HCT116 (cell line): ENCODE measurements at regions not wholly inside any gene's neighbourhood (a gene's known extent, or its start where the extent isn't known, plus 50 kb on each side); places are given as distances from the start of the nearest gene placed in this dataset.

Source experiments
- ATAC-seq: fragments of 200-7000 bp; cut with Tn5 transposase; 2 replicates; pipeline ENCODE4 v1.9.1; 2020; ENCODE audit warnings: mild to moderate bottlenecking, moderate library complexity
- BruUV-seq: library from RNA; stranded (reverse); fragments of 400-500 nt; replicated peaks from 2 replicates; lab custom pipeline; 2021; lab: Mats Ljungman, UMichigan
- CTCF ChIA-PET: fragments of 300-600 bp; sonication (Branson Sonifier 250); formaldehyde crosslinking; loops from one replicate; lab custom pipeline; 2021; ENCODE audit warnings: antibody characterized with exemption; lab: Charles Lee
- POLR2A ChIA-PET: fragments of 300-600, 350-600 bp; sonication (Branson Sonifier 250); formaldehyde crosslinking; loops from one replicate; lab custom pipeline; 2021; ENCODE audit warnings: antibody characterized with exemption; lab: Charles Lee
- RAD21 ChIA-PET, 2 experiments: fragments of 300-600 bp; sonication (Branson Sonifier 250); formaldehyde crosslinking; loops; one replicate each; lab custom pipeline; 2023; ENCODE audit warnings: low total read pairs in 2 of 2; ENCODE audit not compliant: uncharacterized antibody in 2 of 2, unreplicated experiment in 2 of 2, low non-redundant PET in 1 of 2; lab: Charles Lee
- DNase-seq: peaks from one replicate; pipeline ENCODE4 v3.0.0-alpha.2; 2010; ENCODE audit warnings: low read depth, low spot score
- H2AFZ ChIP-seq: fragments of 200-600 bp; shearing (Covaris generic), sonication (generic); 2 replicates; pipeline ENCODE4 v1.6.1; 2017; ENCODE audit warnings: low read depth, mixed run types, mixed read lengths, antibody characterized with exemption, low read length; ENCODE audit not compliant: poor library complexity, severe bottlenecking
- H3K27ac ChIP-seq: 2 replicates; pipeline ENCODE4 v1.5.1; 2012; ENCODE audit warnings: low read depth, low read length
- H3K27me3 ChIP-seq: fragments of 200-600 bp; sonication (generic); 2 replicates; pipeline ENCODE4 v1.6.1; 2016; ENCODE audit warnings: mixed run types, low read length, mixed read lengths; ENCODE audit not compliant: insufficient read depth
- H3K36me3 ChIP-seq, 2 experiments: fragments of 200-500 bp in 1 of 2; fragments of 200-600 bp in 1 of 2; sonication (Bioruptor generic) in 1 of 2; sonication (generic) in 1 of 2; 2 replicates each; pipeline versions ENCODE4 v1.5.1 to v1.6.1; 2014 to 2016; ENCODE audit warnings: low read length in 2 of 2, inconsistent platforms in 1 of 2, mixed read lengths in 1 of 2, mixed run types in 1 of 2; ENCODE audit not compliant: insufficient read depth in 2 of 2, control insufficient read depth in 1 of 2
- H3K4me1 ChIP-seq, 2 experiments: fragments of 200-600 bp in 1 of 2; sonication (generic) in 1 of 2; 2 replicates each; pipeline versions ENCODE4 v1.5.1 to v1.6.1; 2012 to 2017; ENCODE audit warnings: low read length in 2 of 2, inconsistent platforms in 1 of 2, mild to moderate bottlenecking in 1 of 2, mixed read lengths in 1 of 2, mixed run types in 1 of 2, moderate library complexity in 1 of 2; ENCODE audit not compliant: insufficient read depth in 2 of 2, control insufficient read depth in 1 of 2
- H3K4me2 ChIP-seq: fragments of 200-600 bp; sonication (generic); 2 replicates; pipeline ENCODE4 v1.6.1; 2017; ENCODE audit warnings: mixed run types, low read length, mixed read lengths
- H3K4me3 ChIP-seq, 2 experiments: fragments of 200-600 bp in 1 of 2; sonication (generic) in 1 of 2; replicated peaks in 1 of 2; 2 replicates each; pipeline ENCODE4 v1.5.1; 2011 to 2016; ENCODE audit warnings: low read length in 2 of 2, control low read depth in 1 of 2, low read depth in 1 of 2, mild to moderate bottlenecking in 1 of 2, mixed read lengths in 1 of 2, mixed run types in 1 of 2
- H3K79me2 ChIP-seq: fragments of 200-600 bp; sonication (generic); 2 replicates; pipeline ENCODE4 v1.6.1; 2017; ENCODE audit warnings: mild to moderate bottlenecking, mixed run types, low read length, moderate library complexity, mixed read lengths; ENCODE audit not compliant: insufficient read depth
- H3K9ac ChIP-seq: fragments of 200-600 bp; sonication (generic); 2 replicates; pipeline ENCODE4 v1.6.1; 2016; ENCODE audit warnings: low read length, mixed read lengths
- H3K9me2 ChIP-seq: fragments of 200-600 bp; sonication (generic), shearing (Covaris generic); 2 replicates; pipeline ENCODE4 v1.6.1; 2017; ENCODE audit warnings: mixed run types, mild to moderate bottlenecking, moderate library complexity; ENCODE audit not compliant: insufficient read depth
- H3K9me3 ChIP-seq, 2 experiments: fragments of 200-500 bp in 1 of 2; fragments of 200-600 bp in 1 of 2; sonication (Bioruptor generic) in 1 of 2; sonication (generic) in 1 of 2; 2 replicates each; pipeline ENCODE4 v1.6.1; 2014 to 2017; ENCODE audit warnings: low read length in 2 of 2, mixed read lengths in 2 of 2, inconsistent platforms in 1 of 2, low read depth in 1 of 2, mild to moderate bottlenecking in 1 of 2, mixed run types in 1 of 2, moderate library complexity in 1 of 2; ENCODE audit not compliant: control insufficient read depth in 1 of 2, insufficient read depth in 1 of 2
- H4K20me1 ChIP-seq: fragments of 200-600 bp; sonication (generic), shearing (Covaris generic); 2 replicates; pipeline ENCODE4 v1.6.1; 2017; ENCODE audit warnings: mixed run types, mild to moderate bottlenecking, moderate library complexity; ENCODE audit not compliant: insufficient read depth
- CEBPB ChIP-seq: IDR thresholded peaks from 2 replicates; pipeline ENCODE4 v1.6.1; 2012; ENCODE audit warnings: low read depth
- CTCF ChIP-seq, 3 experiments: fragments of 200-600 bp in 1 of 3; sonication (generic) in 1 of 3; IDR thresholded peaks in 2 of 3; conservative IDR thresholded peaks in 1 of 3; 2 replicates each; pipeline ENCODE4 v1.5.1; 2012 to 2017; ENCODE audit warnings: low read depth in 2 of 3, low read length in 2 of 3, antibody characterized with exemption in 1 of 3, borderline replicate concordance in 1 of 3, control low read depth in 1 of 3, mild to moderate bottlenecking in 1 of 3, mixed read lengths in 1 of 3, mixed run types in 1 of 3, moderate library complexity in 1 of 3; ENCODE audit not compliant: insufficient read depth in 1 of 3
- EGR1 ChIP-seq: IDR thresholded peaks from 2 replicates; pipeline ENCODE4 v1.6.1; 2012; ENCODE audit warnings: low read depth
- EZH2 ChIP-seq: fragments of 200-600 bp; sonication (generic); IDR thresholded peaks from 2 replicates; pipeline ENCODE4 v1.6.1; 2017; ENCODE audit warnings: antibody characterized with exemption, mixed run types
- EZH2phosphoT487 ChIP-seq: fragments of 200-600 bp; IDR thresholded peaks from 2 replicates; pipeline ENCODE4 v1.6.1; 2018; ENCODE audit warnings: antibody characterized with exemption, borderline replicate concordance
- JUND ChIP-seq: IDR thresholded peaks from 2 replicates; pipeline ENCODE4 v1.6.1; 2012
- MAX ChIP-seq: IDR thresholded peaks from 2 replicates; pipeline ENCODE4 v1.6.1; 2012
- POLR2AphosphoS5 ChIP-seq: IDR thresholded peaks from 2 replicates; pipeline ENCODE4 v1.6.1; 2011; ENCODE audit warnings: mild to moderate bottlenecking, low read depth, low read length, moderate library complexity
- REST ChIP-seq: IDR thresholded peaks from 2 replicates; pipeline ENCODE4 v1.6.1; 2012; ENCODE audit warnings: low read depth
- SIN3A ChIP-seq: IDR thresholded peaks from 2 replicates; pipeline ENCODE4 v1.6.1; 2012; ENCODE audit warnings: low read depth
- SP1 ChIP-seq: IDR thresholded peaks from 2 replicates; pipeline ENCODE4 v1.6.1; 2012; ENCODE audit warnings: low read depth
- SRF ChIP-seq: IDR thresholded peaks from 2 replicates; pipeline ENCODE4 v1.6.1; 2012; ENCODE audit warnings: low read depth
- ZBTB33 ChIP-seq: IDR thresholded peaks from 2 replicates; pipeline ENCODE4 v1.6.1; 2011; ENCODE audit warnings: mild to moderate bottlenecking, low read length, moderate library complexity; ENCODE audit not compliant: insufficient replicate concordance; ENCODE audit errors: extremely low read depth
- ZFX ChIP-seq: fragments of 450-650 bp; IDR thresholded peaks from 2 replicates; pipeline ENCODE4 v1.6.1; 2017
- intact Hi-C: fragments of 100-400 bp; cut with micrococcal nuclease; formaldehyde crosslinking; loops from 2 replicates; pipeline ENCODE4 v1.10.0; 2022

- DNase-seq (no peak), ATAC-seq (no peak)
- H2AFZ ChIP-seq = no peak overlapping the region
- no peak overlapping the region for H3K4me3 ChIP-seq
- ChIA-PET CTCF (interaction anchor here (2.4 kb wide), 1 partner anchor 10 kb away, joined by 13 read pairs; no protein-coding TSS in a partner anchor), RAD21 (no interaction called here), POLR2A (no interaction called here)
- no peak overlapping the region for H3K9ac ChIP-seq
- H3K79me2 ChIP-seq = no peaks in the 10 kb centered on the region
- no peak overlapping the region for H3K27ac ChIP-seq
- no peaks in the 10 kb centered on the region for H3K4me1 ChIP-seq
- no peaks in the 10 kb centered on the region for H3K36me3 ChIP-seq
- no peaks in the 10 kb centered on the region for H3K9me2 ChIP-seq
- TF ChIP-seq POLR2AphosphoS5 = no peak
- no peak for TF ChIP-seq CEBPB
- TF ChIP-seq EZH2phosphoT487 = no peak
- TF ChIP-seq JUND = no peak
- no peak for TF ChIP-seq EGR1
- TF ChIP-seq SP1 = no peak
- TF ChIP-seq SIN3A = no peak
- TF ChIP-seq SRF = no peak
- no TSS peak for BruUV-seq
- no peak overlapping the region for H3K4me2 ChIP-seq
- no peaks in the 10 kb centered on the region for H3K27me3 ChIP-seq
- intact Hi-C loops = no loop called here
- H4K20me1 ChIP-seq = no peaks in the 10 kb centered on the region
- H3K9me3 ChIP-seq = no peaks in the 10 kb centered on the region
Observed at GRCh38 chr17:27216836-27217235, 77.1 kb upstream of the WSB1 start.

- ATAC-seq (no peak), DNase-seq (no peak)
- Histone ChIP-seq H3K9me2 (no peaks in the 10 kb centered on the region), H3K4me2 (no peak overlapping the region), H3K4me1 (no peaks in the 10 kb centered on the region), H4K20me1 (no peaks in the 10 kb centered on the region), H3K79me2 (no peaks in the 10 kb centered on the region), H3K9me3 (no peaks in the 10 kb centered on the region), H3K4me3 (no peak overlapping the region), H3K9ac (no peak overlapping the region), H3K27ac (no peak overlapping the region), H3K36me3 (no peaks in the 10 kb centered on the region), H2AFZ (no peak overlapping the region), H3K27me3 (no peaks in the 10 kb centered on the region)
- ChIA-PET CTCF (interaction anchor here (2.5 kb wide), 1 partner anchor 11 kb away, joined by 20 read pairs; no protein-coding TSS in a partner anchor), POLR2A (interaction anchor here (1.1 kb wide), 1 partner anchor 77 kb away, joined by 3 read pairs; no protein-coding TSS in a partner anchor), RAD21 (no interaction called here)
- intact Hi-C loops = no loop called here
- BruUV-seq = no TSS peak
- TF ChIP-seq ZBTB33 (no peak), JUND (no peak), MAX (no peak), CTCF (IDR thresholded peaks at IDR 0.05 in 2 of 3, conservative IDR thresholded peaks at IDR 0.05 in 1 of 3; ENCODE audit: borderline replicate concordance in 1 of 3, insufficient read depth in 1 of 3, low read depth in 2 of 3, low read length in 2 of 3) (no peak), EZH2 (no peak), ZFX (no peak), REST (no peak)
Observed at GRCh38 chr17:27217631-27218030, 76.3 kb upstream of the WSB1 start.
